ENCODE measurements at regions not wholly inside any gene's neighbourhood (a gene's known extent, or its start where the extent isn't known, plus 50 kb on each side); places are given as distances from the start of the nearest gene placed in this dataset.

- H2AFZ ChIP-seq (ENCODE audit: low read length), result no peak overlapping the region
- H4K20me1 ChIP-seq (ENCODE audit: insufficient read depth, low read depth, low read length), result no peaks in the 10 kb centered on the region
- H3K4me1 ChIP-seq (ENCODE audit: low read length), result no peaks in the 10 kb centered on the region
- H3K79me2 ChIP-seq (ENCODE audit: low read length), result no peaks in the 10 kb centered on the region
- no peaks in the 10 kb centered on the region for H3K36me3 ChIP-seq (ENCODE audit: insufficient read depth, low read length)
- peaks cover 2% of the 10 kb centered on the region; the same call in 1 of the 2 replicates for H3K9me3 ChIP-seq (ENCODE audit: low read length)
- no peak overlapping the region for H3K9ac ChIP-seq (ENCODE audit: low read length)
- no peak overlapping the region for H3K27ac ChIP-seq (ENCODE audit: low read length)
- no peak for DNase-seq
- no peak overlapping the region for H3K4me3 ChIP-seq (ENCODE audit: low read length)
- H3K27me3 ChIP-seq (ENCODE audit: low read length), result no peaks in the 10 kb centered on the region
- H3K4me2 ChIP-seq (ENCODE audit: low read depth, low read length, poor library complexity, severe bottlenecking), result no peak overlapping the region
- no peaks in the 10 kb centered on the region for H3K9me2 ChIP-seq (replicated peaks; ENCODE audit: insufficient read depth, low read length)
Observed at GRCh38 chr3:173342679-173343078, 54.9 kb upstream of the NLGN1 start.

- Histone ChIP-seq H3K9ac (ENCODE audit: low read length) (no peak overlapping the region), H3K79me2 (ENCODE audit: low read length) (no peaks in the 10 kb centered on the region), H3K4me1 (ENCODE audit: low read length) (no peaks in the 10 kb centered on the region), H3K36me3 (ENCODE audit: insufficient read depth, low read length) (no peaks in the 10 kb centered on the region), H4K20me1 (ENCODE audit: insufficient read depth, low read depth, low read length) (no peaks in the 10 kb centered on the region), H3K27ac (ENCODE audit: low read length) (no peak overlapping the region), H3K9me3 (ENCODE audit: low read length) (peaks cover 2% of the 10 kb centered on the region; the same call in 1 of the 2 replicates), H3K4me2 (ENCODE audit: low read depth, low read length, poor library complexity, severe bottlenecking) (no peak overlapping the region), H3K9me2 (replicated peaks; ENCODE audit: insufficient read depth, low read length) (no peaks in the 10 kb centered on the region), H3K4me3 (ENCODE audit: low read length) (no peak overlapping the region), H2AFZ (ENCODE audit: low read length) (no peak overlapping the region), H3K27me3 (ENCODE audit: low read length) (no peaks in the 10 kb centered on the region)
- no peak for DNase-seq
Observed at GRCh38 chr3:173340626-173341025, 56.9 kb upstream of the NLGN1 start.

- Histone ChIP-seq H3K36me3 (ENCODE audit: insufficient read depth, low read length) (no peaks in the 10 kb centered on the region), H3K9me2 (replicated peaks; ENCODE audit: insufficient read depth, low read length) (no peaks in the 10 kb centered on the region), H3K27me3 (ENCODE audit: low read length) (no peaks in the 10 kb centered on the region), H3K79me2 (ENCODE audit: low read length) (no peaks in the 10 kb centered on the region), H3K9me3 (ENCODE audit: low read length) (peaks cover 7% of the 10 kb centered on the region), H2AFZ (ENCODE audit: low read length) (no peak overlapping the region), H3K9ac (ENCODE audit: low read length) (no peak overlapping the region), H3K4me2 (ENCODE audit: low read depth, low read length, poor library complexity, severe bottlenecking) (no peak overlapping the region), H3K4me1 (ENCODE audit: low read length) (no peaks in the 10 kb centered on the region), H4K20me1 (ENCODE audit: insufficient read depth, low read depth, low read length) (no peaks in the 10 kb centered on the region), H3K27ac (ENCODE audit: low read length) (no peak overlapping the region), H3K4me3 (ENCODE audit: low read length) (no peak overlapping the region)
- DNase-seq, result no peak
Observed at GRCh38 chr3:173336261-173336660, 61.3 kb upstream of the NLGN1 start.

GRCh38 chr3:173306110-173306509, 91.4 kb upstream of the NLGN1 start:
- H2AFZ ChIP-seq (ENCODE audit: low read length), result no peak overlapping the region
- no peaks in the 10 kb centered on the region for H3K79me2 ChIP-seq (ENCODE audit: low read length)
- no peak overlapping the region for H3K4me2 ChIP-seq (ENCODE audit: low read depth, low read length, poor library complexity, severe bottlenecking)
- H3K9me3 ChIP-seq (ENCODE audit: low read length), result no peaks in the 10 kb centered on the region
- H3K27me3 ChIP-seq (ENCODE audit: low read length), result no peaks in the 10 kb centered on the region
- no peak overlapping the region for H3K4me3 ChIP-seq (ENCODE audit: low read length)
- no peak overlapping the region for H3K27ac ChIP-seq (ENCODE audit: low read length)
- H3K4me1 ChIP-seq (ENCODE audit: low read length), result no peaks in the 10 kb centered on the region
- DNase-seq, result no peak
- H3K9me2 ChIP-seq (replicated peaks; ENCODE audit: insufficient read depth, low read length), result no peaks in the 10 kb centered on the region
- H3K36me3 ChIP-seq (ENCODE audit: insufficient read depth, low read length), result no peaks in the 10 kb centered on the region
- H4K20me1 ChIP-seq (ENCODE audit: insufficient read depth, low read depth, low read length), result no peaks in the 10 kb centered on the region
- H3K9ac ChIP-seq (ENCODE audit: low read length), result no peak overlapping the region

- no peak for DNase-seq
- H2AFZ ChIP-seq (ENCODE audit: low read length), result no peak overlapping the region
- no peaks in the 10 kb centered on the region for H3K36me3 ChIP-seq (ENCODE audit: insufficient read depth, low read length)
- H3K79me2 ChIP-seq (ENCODE audit: low read length), result no peaks in the 10 kb centered on the region
- H3K9me2 ChIP-seq (replicated peaks; ENCODE audit: insufficient read depth, low read length), result no peaks in the 10 kb centered on the region
- no peak overlapping the region for H3K4me2 ChIP-seq (ENCODE audit: low read depth, low read length, poor library complexity, severe bottlenecking)
- H3K4me3 ChIP-seq (ENCODE audit: low read length), result no peak overlapping the region
- H3K4me1 ChIP-seq (ENCODE audit: low read length), result no peaks in the 10 kb centered on the region
- no peaks in the 10 kb centered on the region for H3K27me3 ChIP-seq (ENCODE audit: low read length)
- no peak overlapping the region for H3K9ac ChIP-seq (ENCODE audit: low read length)
- H3K27ac ChIP-seq (ENCODE audit: low read length), result no peak overlapping the region
- H4K20me1 ChIP-seq (ENCODE audit: insufficient read depth, low read depth, low read length), result no peaks in the 10 kb centered on the region
- 0 out of 2 replicates have a peak, but pooled peaks cover 3% of the 10 kb centered on the region for H3K9me3 ChIP-seq (ENCODE audit: low read length)
Observed at GRCh38 chr3:173304182-173304800, 93.3 kb upstream of the NLGN1 start.

- DNase-seq, result no peak
- no peaks in the 10 kb centered on the region for H3K9me2 ChIP-seq (replicated peaks; ENCODE audit: insufficient read depth, low read length)
- H3K27me3 ChIP-seq (ENCODE audit: low read length), result no peaks in the 10 kb centered on the region
- no peak overlapping the region for H3K4me2 ChIP-seq (ENCODE audit: low read depth, low read length, poor library complexity, severe bottlenecking)
- no peaks in the 10 kb centered on the region for H3K36me3 ChIP-seq (ENCODE audit: insufficient read depth, low read length)
- H3K4me3 ChIP-seq (ENCODE audit: low read length), result no peak overlapping the region
- H3K9me3 ChIP-seq (ENCODE audit: low read length), result 0 out of 2 replicates have a peak, but pooled peaks cover 3% of the 10 kb centered on the region
- no peaks in the 10 kb centered on the region for H3K79me2 ChIP-seq (ENCODE audit: low read length)
- no peak overlapping the region for H2AFZ ChIP-seq (ENCODE audit: low read length)
- no peak overlapping the region for H3K9ac ChIP-seq (ENCODE audit: low read length)
- no peaks in the 10 kb centered on the region for H4K20me1 ChIP-seq (ENCODE audit: insufficient read depth, low read depth, low read length)
- H3K27ac ChIP-seq (ENCODE audit: low read length), result no peak overlapping the region
- H3K4me1 ChIP-seq (ENCODE audit: low read length), result no peaks in the 10 kb centered on the region
Observed at GRCh38 chr3:173301647-173302046, 95.9 kb upstream of the NLGN1 start.

- H3K9me3 ChIP-seq (ENCODE audit: low read length), result no peaks in the 10 kb centered on the region; the same call in 1 of the 2 replicates
- H3K27ac ChIP-seq (ENCODE audit: low read length), result no peak overlapping the region
- no peaks in the 10 kb centered on the region for H3K79me2 ChIP-seq (ENCODE audit: low read length)
- H3K27me3 ChIP-seq (ENCODE audit: low read length), result no peaks in the 10 kb centered on the region
- no peak overlapping the region for H3K4me2 ChIP-seq (ENCODE audit: low read depth, low read length, poor library complexity, severe bottlenecking)
- no peak for DNase-seq
- no peak overlapping the region for H3K4me3 ChIP-seq (ENCODE audit: low read length)
- H3K9me2 ChIP-seq (replicated peaks; ENCODE audit: insufficient read depth, low read length), result no peaks in the 10 kb centered on the region
- no peak overlapping the region for H3K9ac ChIP-seq (ENCODE audit: low read length)
- H2AFZ ChIP-seq (ENCODE audit: low read length), result no peak overlapping the region
- no peaks in the 10 kb centered on the region for H3K36me3 ChIP-seq (ENCODE audit: insufficient read depth, low read length)
- H4K20me1 ChIP-seq (ENCODE audit: insufficient read depth, low read depth, low read length), result no peaks in the 10 kb centered on the region
- H3K4me1 ChIP-seq (ENCODE audit: low read length), result no peaks in the 10 kb centered on the region
Observed at GRCh38 chr3:173289072-173289471, 108.5 kb upstream of the NLGN1 start.

- Histone ChIP-seq H2AFZ (ENCODE audit: low read length) (no peak overlapping the region), H3K27ac (ENCODE audit: low read length) (no peak overlapping the region), H3K36me3 (ENCODE audit: insufficient read depth, low read length) (no peaks in the 10 kb centered on the region), H3K4me3 (ENCODE audit: low read length) (no peak overlapping the region), H3K79me2 (ENCODE audit: low read length) (no peaks in the 10 kb centered on the region), H3K9me3 (ENCODE audit: low read length) (no peaks in the 10 kb centered on the region; the same call in 1 of the 2 replicates), H3K4me1 (ENCODE audit: low read length) (no peaks in the 10 kb centered on the region), H3K9me2 (replicated peaks; ENCODE audit: insufficient read depth, low read length) (no peaks in the 10 kb centered on the region), H4K20me1 (ENCODE audit: insufficient read depth, low read depth, low read length) (no peaks in the 10 kb centered on the region), H3K9ac (ENCODE audit: low read length) (no peak overlapping the region), H3K4me2 (ENCODE audit: low read depth, low read length, poor library complexity, severe bottlenecking) (no peak overlapping the region), H3K27me3 (ENCODE audit: low read length) (no peaks in the 10 kb centered on the region)
- no peak for DNase-seq
Observed at GRCh38 chr3:173287361-173287760, 110.2 kb upstream of the NLGN1 start.

All from Karpas-422 (cell line).